K562 (cell line): ENCODE measurements at regions not wholly inside any gene's neighbourhood (a gene's known extent, or its start where the extent isn't known, plus 50 kb on each side); places are given as distances from the start of the nearest gene placed in this dataset.
A peak's percentile ranks its signal among the peaks of the same experiment; 100 is the strongest.

ENCODE experiments used
- ATAC-seq: fragments of 200-7000 bp; cut with Tn5 transposase; 3 replicates; pipeline ENCODE4 v1.9.1; 2020; ENCODE audit warnings: moderate library complexity
- BruUV-seq: library from RNA; stranded (reverse); fragments of 400-500 nt; replicated peaks from 2 replicates; lab custom pipeline; 2021; lab: Mats Ljungman, UMichigan
- CTCF ChIA-PET: fragments of 300-600 bp; formaldehyde crosslinking; extraction: SDS; loops from one replicate; lab custom pipeline; 2021; ENCODE audit warnings: low intra/inter-chr PET ratio; lab: Yijun Ruan, JAX
- POLR2A ChIA-PET: fragments of 300-600, 350-650 bp; sonication (Branson Sonifier 250); formaldehyde crosslinking; extraction: SDS; loops from one replicate; lab custom pipeline; 2021; ENCODE audit warnings: antibody characterized with exemption, inconsistent platforms; lab: Yijun Ruan, JAX
- DNase-seq, 4 experiments: peaks; one replicate each; pipeline versions ENCODE4 v3.0.0 to v3.0.0-alpha.2; 2011 to 2018; ENCODE audit warnings: low spot score in 3 of 4, mixed read lengths in 3 of 4; ENCODE audit errors: extremely low read depth in 1 of 4
- FAIRE-seq: peaks from 2 replicates; lab custom pipeline; 2011; peaks lifted over from hg19 to GRCh38; lab: Jason Lieb, UNC
- H2AFZ ChIP-seq: 2 replicates; pipeline ENCODE4 v1.6.0; 2011; ENCODE audit warnings: low read depth, low read length, control low read depth, inconsistent platforms
- H3K27ac ChIP-seq: fragments of 200-600 bp; 3 replicates; pipeline ENCODE4 v1.8.0; 2011; ENCODE audit warnings: low read depth, mild to moderate bottlenecking, control low read depth, inconsistent platforms, low read length, moderate library complexity, mixed read lengths; ENCODE audit errors: extremely low read depth
- H3K27me3 ChIP-seq, 2 experiments: fragments of 300-600 bp in 1 of 2; 2 replicates in 1 of 2; 3 replicates in 1 of 2; pipeline versions ENCODE4 v1.6.0 to v1.8.0; 2011; ENCODE audit warnings: inconsistent platforms in 2 of 2, low read length in 2 of 2, mild to moderate bottlenecking in 1 of 2, mixed read lengths in 1 of 2, moderate library complexity in 1 of 2; ENCODE audit not compliant: control insufficient read depth in 2 of 2, insufficient read depth in 2 of 2
- H3K36me3 ChIP-seq: fragments of 300-600 bp; 3 replicates; pipeline ENCODE4 v1.8.0; 2011; ENCODE audit warnings: mild to moderate bottlenecking, low read length, inconsistent platforms; ENCODE audit not compliant: control insufficient read depth, insufficient read depth
- H3K4me1 ChIP-seq, 2 experiments: fragments of 200-600 bp in 1 of 2; replicated peaks in 1 of 2; 2 replicates in 1 of 2; 3 replicates in 1 of 2; pipeline versions ENCODE4 v1.5.1 to v1.8.0; 2011; ENCODE audit warnings: inconsistent platforms in 2 of 2, low read length in 2 of 2, mild to moderate bottlenecking in 1 of 2, mixed read lengths in 1 of 2, moderate library complexity in 1 of 2; ENCODE audit not compliant: control insufficient read depth in 2 of 2, insufficient read depth in 2 of 2
- H3K4me2 ChIP-seq: 2 replicates; pipeline ENCODE4 v1.6.1; 2011; ENCODE audit warnings: low read length, control low read depth, inconsistent platforms, mixed read lengths; ENCODE audit not compliant: insufficient read depth
- H3K4me3 ChIP-seq: fragments of 200-600 bp; sonication (generic), shearing (Covaris generic); 2 replicates; pipeline ENCODE4 v1.5.1; 2016; ENCODE audit warnings: control low read depth, inconsistent platforms
- H3K79me2 ChIP-seq: fragments of 200-600 bp; 3 replicates; pipeline ENCODE4 v1.8.0; 2011; ENCODE audit warnings: low read length, inconsistent platforms; ENCODE audit not compliant: control insufficient read depth, insufficient read depth
- H3K9ac ChIP-seq, 2 experiments: 2 replicates each; pipeline versions ENCODE4 v1.6.0 to v1.6.1; 2011; ENCODE audit warnings: low read depth in 2 of 2, low read length in 2 of 2, control low read depth in 1 of 2, inconsistent platforms in 1 of 2, mild to moderate bottlenecking in 1 of 2, mixed read lengths in 1 of 2; ENCODE audit not compliant: insufficient read depth in 1 of 2
- H3K9me1 ChIP-seq: one replicate; pipeline ENCODE4 v1.6.0; 2011; ENCODE audit warnings: inconsistent platforms, mild to moderate bottlenecking, low read length, moderate library complexity; ENCODE audit not compliant: control insufficient read depth, insufficient read depth
- H3K9me3 ChIP-seq: replicated peaks from 2 replicates; pipeline ENCODE4 v1.5.1; 2011; ENCODE audit warnings: low read depth, low read length, inconsistent platforms; ENCODE audit not compliant: control insufficient read depth, insufficient read depth
- H4K20me1 ChIP-seq: replicated peaks from 2 replicates; pipeline ENCODE4 v1.6.1; 2011; ENCODE audit warnings: low read length, inconsistent platforms, mixed read lengths; ENCODE audit not compliant: control insufficient read depth, insufficient read depth
- ATF3 ChIP-seq, 2 experiments: fragments of 450-650 bp in 1 of 2; sonication (generic) in 1 of 2; formaldehyde crosslinking in 1 of 2; IDR thresholded peaks in 1 of 2; conservative IDR thresholded peaks in 1 of 2; 2 replicates each; pipeline versions ENCODE4 v1.6.1 to v1.8.1; 2016 to 2023; ENCODE audit warnings: mild to moderate bottlenecking in 2 of 2, moderate library complexity in 2 of 2, inconsistent platforms in 1 of 2, missing genetic modification reagents in 1 of 2
- BHLHE40 ChIP-seq: IDR thresholded peaks from 2 replicates; pipeline ENCODE4 v1.6.1; 2011; ENCODE audit warnings: low read length, improper control_type of control experiment
- CREB1 ChIP-seq, 2 experiments: sonication (generic) in 1 of 2; formaldehyde crosslinking in 1 of 2; IDR thresholded peaks; 2 replicates each; pipeline versions ENCODE4 v1.6.1 to v1.8.0; 2012 to 2022; ENCODE audit warnings: inconsistent platforms in 1 of 2, mild to moderate bottlenecking in 1 of 2, missing genetic modification reagents in 1 of 2, moderate library complexity in 1 of 2
- EP300 ChIP-seq: IDR thresholded peaks from 2 replicates; pipeline ENCODE4 v1.6.1; 2012; ENCODE audit warnings: low read length, improper control_type of control experiment
- EWSR1 ChIP-seq: fragments of 450-650 bp; IDR thresholded peaks from 2 replicates; pipeline ENCODE4 v1.6.1; 2018; ENCODE audit warnings: borderline replicate concordance, mild to moderate bottlenecking, low read depth, moderate library complexity; ENCODE audit not compliant: partially characterized antibody
- GTF2A2 ChIP-seq: IDR thresholded peaks from 2 replicates; pipeline ENCODE4 v1.6.1; 2016; ENCODE audit warnings: mild to moderate bottlenecking, missing genetic modification characterization, missing compliant biosample characterization
- GTF2E2 ChIP-seq: fragments of 200-800 bp; sonication (Bioruptor generic); IDR thresholded peaks from 2 replicates; pipeline ENCODE4 v1.6.1; 2016; ENCODE audit warnings: missing genetic modification characterization, missing compliant biosample characterization
- KDM5B ChIP-seq: fragments of 200-600 bp; sonication (generic); IDR thresholded peaks from 2 replicates; pipeline ENCODE4 v1.6.1; 2012; ENCODE audit warnings: low read depth, mild to moderate bottlenecking, moderate library complexity, low read length, control low read depth, inconsistent platforms; ENCODE audit not compliant: insufficient replicate concordance
- L3MBTL2 ChIP-seq: fragments of 450-650 bp; IDR thresholded peaks from 2 replicates; pipeline ENCODE4 v1.6.1; 2016; ENCODE audit warnings: mild to moderate bottlenecking, moderate library complexity
- LCOR ChIP-seq: sonication (generic); formaldehyde crosslinking; IDR thresholded peaks from 2 replicates; pipeline ENCODE4 v1.8.0; 2022; ENCODE audit warnings: mild to moderate bottlenecking, missing genetic modification reagents
- NBN ChIP-seq: fragments of 450-650 bp; IDR thresholded peaks from 2 replicates; pipeline ENCODE4 v1.6.1; 2016; ENCODE audit warnings: low read depth, mild to moderate bottlenecking
- NCOA1 ChIP-seq: fragments of 450-650 bp; IDR thresholded peaks from 2 replicates; pipeline ENCODE4 v1.6.1; 2016; ENCODE audit warnings: low read depth
- NFIC ChIP-seq: fragments of 450-650 bp; IDR thresholded peaks from 2 replicates; pipeline ENCODE4 v1.6.1; 2017; ENCODE audit warnings: mild to moderate bottlenecking, inconsistent platforms
- RBM39 ChIP-seq: fragments of 200-400 bp; formaldehyde crosslinking; optimal IDR thresholded peaks from 2 replicates; pipeline ENCODE3; 2018; ENCODE audit warnings: low read depth, low read length
- SP2 ChIP-seq: IDR thresholded peaks from 2 replicates; pipeline ENCODE4 v1.6.1; 2011; ENCODE audit warnings: mild to moderate bottlenecking, low read depth, low read length, moderate library complexity; ENCODE audit not compliant: poor library complexity, severe bottlenecking; ENCODE audit errors: extremely low read depth
- USF1 ChIP-seq: sonication (generic); formaldehyde crosslinking; IDR thresholded peaks from 2 replicates; pipeline ENCODE4 v1.9.0; 2022; ENCODE audit warnings: mild to moderate bottlenecking, missing genetic modification reagents
- ZKSCAN1 ChIP-seq: fragments of 150-350 bp; IDR thresholded peaks from 2 replicates; pipeline ENCODE4 v1.6.1; 2016; ENCODE audit warnings: low read depth, low read length
- ZKSCAN3 ChIP-seq: fragments of 250-450 bp; sonication (Bioruptor Pico); IDR thresholded peaks from 2 replicates; pipeline ENCODE4 v1.4.0; 2020
- ZNF445 ChIP-seq: fragments of 250-450 bp; sonication (Bioruptor Pico); IDR thresholded peaks from 2 replicates; pipeline ENCODE4 v1.4.0; 2020; ENCODE audit warnings: low read depth, mild to moderate bottlenecking, moderate library complexity
- ZNF75A ChIP-seq: fragments of 450-650 bp; formaldehyde crosslinking; IDR thresholded peaks from 2 replicates; pipeline ENCODE4 v1.4.0; 2020; ENCODE audit warnings: mild to moderate bottlenecking
- WGBS: fragments of 100-300 bp; shearing (Covaris generic); methylation state at CpG from one replicate; pipeline ENCODE4 v1.1.6; 2016; ENCODE audit warnings: low coverage, mixed read lengths; ENCODE audit not compliant: insufficient coverage; ENCODE audit errors: missing lambda C conversion rate; 5-methylcytosine and 5-hydroxymethylcytosine counted together
- in situ Hi-C: fragments of 300-500 bp; cut with MboI; formaldehyde crosslinking; loops from 4 replicates; pipeline ENCODE4 v1.15.0; 2018; ENCODE audit warnings: inconsistent platforms, mixed read lengths
- intact Hi-C: fragments of 100-400 bp; cut with micrococcal nuclease; formaldehyde crosslinking; loops from 2 replicates; pipeline ENCODE4 v1.14.2; 2022
- TF ChIP-seq, protein P1 (sequence below): sonication (generic); IDR thresholded peaks from 2 replicates; pipeline ENCODE4 v1.6.1; 2016

- H3K9ac ChIP-seq = no peak overlapping the region
- no TSS peak for BruUV-seq
- no peaks in the 10 kb centered on the region for H3K9me3 ChIP-seq
- no peak overlapping the region for H2AFZ ChIP-seq
- ATAC-seq = peak; percentile 84
- H3K9me1 ChIP-seq = no peaks in the 10 kb centered on the region
- H3K27me3 ChIP-seq = peaks cover 0 to 11% of the 10 kb centered on the region in 2 experiments; a peak in 2 of 5 replicates
- DNase-seq = peak in 2 of 4 experiments; percentile 37 to 38
- intact Hi-C loops (no loop called here), in situ Hi-C loops (no loop called here)
- H3K79me2 ChIP-seq = no peaks in the 10 kb centered on the region
- H3K27ac ChIP-seq = no peak overlapping the region
- ChIA-PET POLR2A (no interaction called here), CTCF (interaction anchor here (0.7 kb wide), 1 partner anchor 181 kb away, joined by 3 read pairs; no protein-coding TSS in a partner anchor)
- H3K4me3 ChIP-seq = no peak overlapping the region
- FAIRE-seq = peak; percentile 67
- no peak overlapping the region for H3K4me2 ChIP-seq
- peaks cover 7% of the 10 kb centered on the region; the same call in 1 of the 2 replicates for H4K20me1 ChIP-seq
- no peaks in the 10 kb centered on the region; a peak in 1 of 5 replicates for H3K4me1 ChIP-seq
- H3K36me3 ChIP-seq = no peaks in the 10 kb centered on the region
- 3% methylated on average over 9 of the region's 9 CpGs for WGBS
- TF ChIP-seq NCOA1 (no peak), EWSR1 (no peak), GTF2A2 (no peak), ZNF75A (CRISPR knock-in tag) (no peak), RBM39 (no peak), GTF2E2 (tag) (no peak), NBN (no peak), SP2 (no peak), NFIC (no peak), BHLHE40 (peak; percentile 66; the same call in 1 of the 2 replicates), ZNF445 (CRISPR knock-in tag) (no peak), ATF3 (IDR thresholded peaks at IDR 0.05) (peak; percentile 78), ATF3 (CRISPR knock-in tag; conservative IDR thresholded peaks at IDR 0.05) (no peak), USF1 (CRISPR knock-in tag) (peak; percentile 48; the same call in 1 of the 2 replicates), ZKSCAN1 (no peak), CREB1 (IDR thresholded peaks at IDR 0.05) (no peak), CREB1 (CRISPR knock-in tag; IDR thresholded peaks at IDR 0.05) (no peak), L3MBTL2 (peak; percentile 41; the same call in 1 of the 2 replicates), EP300 (no peak), LCOR (CRISPR knock-in tag) (no peak), ZKSCAN3 (no peak), KDM5B (no peak)
- TF ChIP-seq, protein P1, sequence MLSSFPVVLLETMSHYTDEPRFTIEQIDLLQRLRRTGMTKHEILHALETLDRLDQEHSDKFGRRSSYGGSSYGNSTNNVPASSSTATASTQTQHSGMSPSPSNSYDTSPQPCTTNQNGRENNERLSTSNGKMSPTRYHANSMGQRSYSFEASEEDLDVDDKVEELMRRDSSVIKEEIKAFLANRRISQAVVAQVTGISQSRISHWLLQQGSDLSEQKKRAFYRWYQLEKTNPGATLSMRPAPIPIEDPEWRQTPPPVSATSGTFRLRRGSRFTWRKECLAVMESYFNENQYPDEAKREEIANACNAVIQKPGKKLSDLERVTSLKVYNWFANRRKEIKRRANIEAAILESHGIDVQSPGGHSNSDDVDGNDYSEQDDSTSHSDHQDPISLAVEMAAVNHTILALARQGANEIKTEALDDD = no peak
Measured at GRCh38 chr7:69412331-69413146, 185.7 kb upstream of the AUTS2 start.
